Keratinocyte (primary cell): ENCODE measurements at regions not wholly inside any gene's neighbourhood (a gene's known extent, or its start where the extent isn't known, plus 50 kb on each side); places are given as distances from the start of the nearest gene placed in this dataset.

ENCODE experiments used
- DNase-seq: peaks from one replicate; pipeline ENCODE4 v3.0.0-alpha.2; 2011; ENCODE audit warnings: low read depth, missing footprints, low spot score
- FAIRE-seq: peaks from 2 replicates; lab custom pipeline; 2011; peaks lifted over from hg19 to GRCh38; lab: Jason Lieb, UNC
- H2AFZ ChIP-seq: 2 replicates; pipeline ENCODE4 v1.6.0; 2012; ENCODE audit warnings: low read length, control low read depth, inconsistent platforms; ENCODE audit not compliant: control insufficient read depth
- H3K27ac ChIP-seq: 2 replicates; pipeline ENCODE4 v1.5.1; 2011; ENCODE audit warnings: low read length; ENCODE audit not compliant: control insufficient read depth, insufficient read depth
- H3K27me3 ChIP-seq: 3 replicates; pipeline ENCODE4 v1.6.0; 2011; ENCODE audit warnings: low read length; ENCODE audit not compliant: control insufficient read depth, insufficient read depth; ENCODE audit errors: extremely low read depth
- H3K36me3 ChIP-seq, 2 experiments: 2 replicates in 1 of 2; 3 replicates in 1 of 2; pipeline ENCODE4 v1.5.1; 2011; ENCODE audit warnings: low read length in 2 of 2, mild to moderate bottlenecking in 1 of 2; ENCODE audit not compliant: control insufficient read depth in 2 of 2, insufficient read depth in 2 of 2; ENCODE audit errors: extremely low read depth in 1 of 2
- H3K4me1 ChIP-seq: 3 replicates; pipeline ENCODE4 v1.5.1; 2011; ENCODE audit warnings: low read length; ENCODE audit not compliant: control insufficient read depth, insufficient read depth; ENCODE audit errors: extremely low read depth
- H3K4me2 ChIP-seq: 3 replicates; pipeline ENCODE4 v1.6.0; 2011; ENCODE audit warnings: low read depth, low read length; ENCODE audit not compliant: control insufficient read depth, insufficient read depth; ENCODE audit errors: extremely low read depth
- H3K4me3 ChIP-seq, 3 experiments: fragments of 200-600 bp in 1 of 3; sonication (generic) in 1 of 3; 2 replicates in 2 of 3; 3 replicates in 1 of 3; pipeline ENCODE4 v1.5.1; 2011 to 2016; ENCODE audit warnings: low read length in 3 of 3, mild to moderate bottlenecking in 3 of 3, control low read depth in 2 of 3, inconsistent platforms in 1 of 3, low read depth in 1 of 3, mixed read lengths in 1 of 3, mixed run types in 1 of 3, moderate library complexity in 1 of 3; ENCODE audit not compliant: control insufficient read depth in 2 of 3, insufficient read depth in 2 of 3; ENCODE audit errors: extremely low read depth in 1 of 3
- H3K79me2 ChIP-seq: 2 replicates; pipeline ENCODE4 v1.6.0; 2012; ENCODE audit warnings: low read length; ENCODE audit not compliant: control insufficient read depth, insufficient read depth
- H3K9ac ChIP-seq: 3 replicates; pipeline ENCODE4 v1.6.0; 2011; ENCODE audit warnings: low read length; ENCODE audit not compliant: control insufficient read depth, insufficient read depth; ENCODE audit errors: extremely low read depth
- H3K9me1 ChIP-seq: 3 replicates; pipeline ENCODE4 v1.6.0; 2011; ENCODE audit warnings: low read length; ENCODE audit not compliant: control insufficient read depth, insufficient read depth; ENCODE audit errors: extremely low read depth
- H3K9me3 ChIP-seq: 2 replicates; pipeline ENCODE4 v1.5.1; 2012; ENCODE audit warnings: low read depth, low read length; ENCODE audit not compliant: control insufficient read depth
- H4K20me1 ChIP-seq: 3 replicates; pipeline ENCODE4 v1.6.0; 2011; ENCODE audit warnings: low read length; ENCODE audit not compliant: control insufficient read depth, insufficient read depth; ENCODE audit errors: extremely low read depth
- CTCF ChIP-seq, 3 experiments: IDR thresholded peaks in 1 of 3; conservative IDR thresholded peaks in 1 of 3; optimal IDR thresholded peaks in 1 of 3; 2 replicates in 2 of 3; 3 replicates in 1 of 3; pipeline versions ENCODE3 to v1.5.1; 2011; ENCODE audit warnings: low read length in 3 of 3, mild to moderate bottlenecking in 3 of 3, moderate library complexity in 2 of 3, control low read depth in 1 of 3, inconsistent platforms in 1 of 3; ENCODE audit not compliant: insufficient read depth in 2 of 3; ENCODE audit errors: extremely low read depth in 1 of 3
- EZH2 ChIP-seq: IDR thresholded peaks from one replicate; pipeline ENCODE4 v1.6.1; 2012; ENCODE audit warnings: inconsistent platforms, mild to moderate bottlenecking, low read length, moderate library complexity
- dilution Hi-C: fragments of 300-500 bp; cut with MboI; formaldehyde crosslinking; loops from one replicate; pipeline ENCODE4 v1.7.0; 2020; ENCODE audit warnings: low sequenced_read_pairs; ENCODE audit not compliant: extremely low pct_ligation_motif_present

DNA sequence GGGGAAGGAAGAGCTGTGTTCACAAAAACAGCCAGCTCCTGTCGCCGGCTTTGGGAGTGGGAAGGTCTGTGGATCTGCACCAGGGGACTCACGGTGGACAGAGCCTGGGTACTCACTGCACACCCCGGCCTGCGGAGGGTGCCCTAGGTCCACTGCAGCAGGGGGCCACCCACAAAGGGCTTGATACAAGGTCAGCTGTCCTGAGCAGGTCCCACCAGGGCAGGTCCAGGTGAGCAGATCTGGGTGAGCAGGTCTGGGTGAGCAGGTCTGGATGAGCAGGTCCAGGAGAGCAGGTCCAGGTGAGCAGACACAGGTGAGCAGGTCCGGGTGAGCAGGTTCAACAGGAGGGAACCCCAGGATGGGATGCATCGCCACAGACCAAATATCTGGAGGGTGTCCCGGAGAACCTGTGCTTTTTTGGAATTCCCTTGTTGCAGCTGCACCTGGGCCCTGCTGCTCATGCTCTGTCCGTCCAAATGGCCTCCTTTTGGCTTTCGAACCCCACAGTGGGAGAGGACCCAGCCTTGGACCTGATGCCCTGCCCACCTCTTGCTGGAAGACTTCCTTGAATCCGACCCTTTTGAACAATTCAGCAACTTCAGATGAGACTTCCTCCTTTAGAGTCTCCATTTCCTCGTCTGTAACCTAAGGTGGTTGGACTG, 485.3 kb downstream of the TBC1D22A start:
- FAIRE-seq (no peak), DNase-seq (no peak)
- no peak overlapping the region for H3K4me2 ChIP-seq
- no peaks in the 10 kb centered on the region for H3K9me1 ChIP-seq
- no peaks in the 10 kb centered on the region for H3K79me2 ChIP-seq
- TF ChIP-seq EZH2 (no peak), CTCF (optimal IDR thresholded peaks at IDR 0.05 in 1 of 3, IDR thresholded peaks at IDR 0.05 in 1 of 3, conservative IDR thresholded peaks at IDR 0.05 in 1 of 3; ENCODE audit: extremely low read depth in 1 of 3, insufficient read depth in 2 of 3, low read length in 3 of 3) (no peak)
- H3K4me1 ChIP-seq, result no peaks in the 10 kb centered on the region
- H3K27ac ChIP-seq, result no peak overlapping the region
- H3K4me3 ChIP-seq, result no peak overlapping the region
- no peak overlapping the region for H3K9ac ChIP-seq
- no peaks in the 10 kb centered on the region for H3K36me3 ChIP-seq
- no peaks in the 10 kb centered on the region for H4K20me1 ChIP-seq
- dilution Hi-C loops, result no loop called here
- no peaks in the 10 kb centered on the region for H3K9me3 ChIP-seq
- H3K27me3 ChIP-seq, result no peaks in the 10 kb centered on the region
- no peak overlapping the region for H2AFZ ChIP-seq

DNA sequence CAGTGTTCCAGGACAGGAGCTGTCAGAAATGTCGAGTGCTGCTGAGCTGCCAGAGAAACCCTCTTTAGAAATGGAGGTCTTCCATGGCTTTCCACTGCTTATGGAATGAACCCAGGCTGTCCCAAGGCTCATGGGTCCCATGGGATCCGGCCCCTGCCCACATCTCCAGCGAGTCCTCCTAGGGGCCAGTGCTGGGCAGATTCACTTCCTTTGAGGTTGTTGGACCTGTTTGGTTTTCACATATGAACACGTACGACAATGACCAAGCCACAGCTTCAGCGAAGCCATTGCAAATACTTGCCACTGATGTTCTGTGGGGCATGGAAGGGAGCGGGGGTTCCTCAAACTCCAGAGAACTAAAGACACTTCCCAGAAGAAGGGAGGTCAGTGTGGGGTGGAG, 483.3 kb downstream of the TBC1D22A start:
- no peak for DNase-seq
- Histone ChIP-seq H3K9ac (no peak overlapping the region), H4K20me1 (no peaks in the 10 kb centered on the region), H3K27me3 (no peaks in the 10 kb centered on the region), H3K79me2 (no peaks in the 10 kb centered on the region), H3K9me3 (no peaks in the 10 kb centered on the region), H2AFZ (no peak overlapping the region), H3K4me2 (no peak overlapping the region), H3K36me3 (no peaks in the 10 kb centered on the region), H3K27ac (no peak overlapping the region), H3K4me1 (no peaks in the 10 kb centered on the region), H3K9me1 (no peaks in the 10 kb centered on the region), H3K4me3 (no peak overlapping the region)
- no peak for FAIRE-seq
- dilution Hi-C loops, result no loop called here
- TF ChIP-seq EZH2 (no peak), CTCF (optimal IDR thresholded peaks at IDR 0.05 in 1 of 3, IDR thresholded peaks at IDR 0.05 in 1 of 3, conservative IDR thresholded peaks at IDR 0.05 in 1 of 3; ENCODE audit: extremely low read depth in 1 of 3, insufficient read depth in 2 of 3, low read length in 3 of 3) (no peak)
